Upper lobe of left lung (tissue), 6 donors: ENCODE measurements at regions not wholly inside any gene's neighbourhood (a gene's known extent, or its start where the extent isn't known, plus 50 kb on each side); places are given as distances from the start of the nearest gene placed in this dataset.

ENCODE experiments used
- ATAC-seq, 2 donors: fragments of 200-7000 bp; cut with Tn5 transposase; one replicate each; pipeline ENCODE4 v1.9.1; 2022; ENCODE audit warnings: mild to moderate bottlenecking in 2 of 2, moderate library complexity in 2 of 2; ENCODE audit not compliant: low FRiP score in 2 of 2
- DNase-seq, 2 donors: peaks; one replicate each; pipeline ENCODE4 v3.0.0-alpha.2; 2019 to 2020
- H3K27ac ChIP-seq, 4 donors: fragments of 200-600 bp; sonication (generic); one replicate each; pipeline ENCODE4 v1.5.1; 2016 to 2019
- H3K27me3 ChIP-seq, 4 donors: fragments of 200-600 bp; sonication (generic); one replicate each; pipeline ENCODE4 v1.5.1; 2017 to 2019
- H3K36me3 ChIP-seq, 4 donors: fragments of 200-600 bp; sonication (generic); one replicate each; pipeline ENCODE4 v1.5.1; 2016 to 2019
- H3K4me1 ChIP-seq, 4 donors: fragments of 200-600 bp; sonication (generic); one replicate each; pipeline ENCODE4 v1.5.1; 2018 to 2019
- H3K4me3 ChIP-seq, 4 donors: fragments of 200-600 bp; sonication (generic); one replicate each; pipeline ENCODE4 v1.5.1; 2017 to 2019; ENCODE audit warnings: mild to moderate bottlenecking in 2 of 4, moderate library complexity in 1 of 4
- H3K9me3 ChIP-seq, 4 donors: fragments of 200-600 bp; sonication (generic); one replicate each; pipeline ENCODE4 v1.5.1; 2018 to 2019
- CTCF ChIP-seq, 6 experiments: fragments of 450-650 bp in 4 of 6; fragments of 200-600 bp in 2 of 6; sonication (generic) in 2 of 6; IDR thresholded peaks; one replicate each; pipeline ENCODE4 v1.5.1; 2016 to 2019; ENCODE audit warnings: antibody characterized with exemption in 6 of 6
- EP300 ChIP-seq, 4 donors: sonication (generic); formaldehyde crosslinking; IDR thresholded peaks; one replicate each; pipeline ENCODE4 v1.5.1; 2017; ENCODE audit warnings: antibody characterized with exemption in 4 of 4, control low read depth in 2 of 4
- POLR2A ChIP-seq, 4 donors: fragments of 450-650 bp; IDR thresholded peaks; one replicate each; pipeline ENCODE4 v1.5.1; 2016 to 2017; ENCODE audit warnings: antibody characterized with exemption in 4 of 4, mild to moderate bottlenecking in 2 of 4
- POLR2AphosphoS5 ChIP-seq, 2 donors: sonication (generic); formaldehyde crosslinking; IDR thresholded peaks; one replicate each; pipeline ENCODE4 v1.5.1; 2017; ENCODE audit warnings: antibody characterized with exemption in 2 of 2
- WGBS, 2 donors: methylation state at CpG; one replicate each; pipeline ENCODE4 v1.1.5; 2017 to 2018; 5-methylcytosine and 5-hydroxymethylcytosine counted together
- donor health status: DM: no; HTN: no; CAD: no; lungs with moderate emphysema.
- donor health status: DM: no; HTN: yes; CAD: no; lungs with severe emphysema.

GRCh38 chr1:178572604-178573003 lies 59.7 kb downstream of the TEX35 start:
- TF ChIP-seq POLR2AphosphoS5 (IDR thresholded peaks at IDR 0.05): no peak
- TF ChIP-seq EP300 (IDR thresholded peaks at IDR 0.05): no peak
- no peak for TF ChIP-seq CTCF (IDR thresholded peaks at IDR 0.05)
- TF ChIP-seq POLR2A (IDR thresholded peaks at IDR 0.05): no peak
- Histone ChIP-seq H3K4me1 (no peaks in the 10 kb centered on the region), H3K9me3 (no peaks in the 10 kb centered on the region), H3K4me3 (no peak overlapping the region), H3K27me3 (no peaks in the 10 kb centered on the region), H3K27ac (no peak overlapping the region), H3K36me3 (no peaks in the 10 kb centered on the region)
- ATAC-seq (no peak), DNase-seq (no peak)

GRCh38 chr1:178573330-178573729 lies 60.4 kb downstream of the TEX35 start:
- 67 to 75% methylated on average over 3 of the region's 3 CpGs for WGBS, 2 donors

GRCh38 chr1:178574345-178574744 lies 61.4 kb downstream of the TEX35 start:
- TF ChIP-seq CTCF (IDR thresholded peaks at IDR 0.05) (no peak), EP300 (IDR thresholded peaks at IDR 0.05) (no peak), POLR2A (IDR thresholded peaks at IDR 0.05) (no peak), POLR2AphosphoS5 (IDR thresholded peaks at IDR 0.05) (no peak)
- H3K4me3 ChIP-seq: no peak overlapping the region
- no peak for ATAC-seq
- H3K9me3 ChIP-seq: no peaks in the 10 kb centered on the region
- no peak for DNase-seq
- 81 to 91% methylated on average over 2 of the region's 2 CpGs for WGBS, 2 donors
- no peaks in the 10 kb centered on the region for H3K27me3 ChIP-seq
- no peaks in the 10 kb centered on the region for H3K4me1 ChIP-seq
- no peaks in the 10 kb centered on the region for H3K36me3 ChIP-seq
- H3K27ac ChIP-seq: no peak overlapping the region

More at GRCh38 chr1:178573330-178573729, 60.4 kb downstream of the TEX35 start:
- DNase-seq (no peak), ATAC-seq (no peak)
- TF ChIP-seq POLR2A (IDR thresholded peaks at IDR 0.05) (no peak), POLR2AphosphoS5 (IDR thresholded peaks at IDR 0.05) (no peak), EP300 (IDR thresholded peaks at IDR 0.05) (no peak), CTCF (IDR thresholded peaks at IDR 0.05) (no peak)
- Histone ChIP-seq H3K9me3 (no peaks in the 10 kb centered on the region), H3K36me3 (no peaks in the 10 kb centered on the region), H3K4me1 (no peaks in the 10 kb centered on the region), H3K4me3 (no peak overlapping the region), H3K27ac (no peak overlapping the region), H3K27me3 (no peaks in the 10 kb centered on the region)

- ATAC-seq (no peak), DNase-seq (no peak)
- Histone ChIP-seq H3K4me3 (no peak overlapping the region), H3K4me1 (no peaks in the 10 kb centered on the region), H3K36me3 (no peaks in the 10 kb centered on the region), H3K27ac (no peak overlapping the region), H3K27me3 (no peaks in the 10 kb centered on the region), H3K9me3 (no peaks in the 10 kb centered on the region)
- WGBS, 2 donors: 45 to 64% methylated on average over 3 of the region's 3 CpGs
- TF ChIP-seq POLR2A (IDR thresholded peaks at IDR 0.05) (no peak), EP300 (IDR thresholded peaks at IDR 0.05) (no peak), POLR2AphosphoS5 (IDR thresholded peaks at IDR 0.05) (no peak), CTCF (IDR thresholded peaks at IDR 0.05) (no peak)
These were observed 62.9 kb downstream of the TEX35 start for GRCh38 chr1:178575611-178576361.

GRCh38 chr1:178576841-178577240 lies 63.9 kb downstream of the TEX35 start:
- ATAC-seq: no peak
- H3K4me1 ChIP-seq: no peaks in the 10 kb centered on the region
- H3K9me3 ChIP-seq: no peaks in the 10 kb centered on the region
- no peak overlapping the region for H3K27ac ChIP-seq
- H3K27me3 ChIP-seq: no peaks in the 10 kb centered on the region
- TF ChIP-seq POLR2A (IDR thresholded peaks at IDR 0.05) (no peak), CTCF (IDR thresholded peaks at IDR 0.05) (no peak), POLR2AphosphoS5 (IDR thresholded peaks at IDR 0.05) (no peak), EP300 (IDR thresholded peaks at IDR 0.05) (no peak)
- H3K4me3 ChIP-seq: no peak overlapping the region
- DNase-seq: no peak
- WGBS, 2 donors: 93 to 98% methylated on average over 6 of the region's 6 CpGs
- no peaks in the 10 kb centered on the region for H3K36me3 ChIP-seq
